Spleen (tissue), 7 donors: ENCODE measurements at regions not wholly inside any gene's neighbourhood (a gene's known extent, or its start where the extent isn't known, plus 50 kb on each side); places are given as distances from the start of the nearest gene placed in this dataset.

Experiments used
- CTCF ChIP-seq, 11 experiments: fragments of 200-600 bp in 7 of 11; fragments of 450-650 bp in 4 of 11; sonication (generic) in 4 of 11; IDR thresholded peaks in 8 of 11; conservative IDR thresholded peaks in 3 of 11; 1 replicate in 7 of 11; 2 replicates in 4 of 11; pipeline versions ENCODE4 v1.4.0 to v1.8.0; 2016 to 2021; ENCODE audit warnings: antibody characterized with exemption in 11 of 11, inconsistent platforms in 4 of 11, mild to moderate bottlenecking in 1 of 11
- POLR2A ChIP-seq, 3 donors: fragments of 450-650 bp; IDR thresholded peaks; one replicate each; pipeline ENCODE4 v1.5.1; 2017; ENCODE audit warnings: antibody characterized with exemption in 3 of 3, mild to moderate bottlenecking in 1 of 3
- donor health status: DM: no; HTN: no; CAD: no; lungs with moderate emphysema.
- donor health status: DM: no; HTN: no; CAD: no.
- donor health status: DM: no; HTN: no; CAD: no.

- TF ChIP-seq POLR2A (IDR thresholded peaks at IDR 0.05) (no peak), CTCF (IDR thresholded peaks at IDR 0.05 in 8 of 11, conservative IDR thresholded peaks at IDR 0.05 in 3 of 11) (no peak)
Observed at GRCh38 chr10:33627611-33628010, 293.1 kb upstream of the NRP1 start.
